Nucleus accumbens (tissue), 56 donors: ENCODE measurements at regions not wholly inside any gene's neighbourhood (a gene's known extent, or its start where the extent isn't known, plus 50 kb on each side); places are given as distances from the start of the nearest gene placed in this dataset.

Experiments
- DNase-seq, 56 donors: peaks; one replicate each; lab custom pipeline; 2025; lab: John Stamatoyannopoulos, UW

GRCh38 chr14:82501554-82501953 is 967.9 kb upstream of the SEL1L start:
- DNase-seq, result no peak

GRCh38 chr14:82502043-82502442 is 968.4 kb upstream of the SEL1L start:
- DNase-seq, result no peak

- no peak for DNase-seq
Observed at GRCh38 chr14:82504894-82505293, 971.2 kb upstream of the SEL1L start.

GRCh38 chr14:82510007-82510406 is 976.4 kb upstream of the SEL1L start:
- DNase-seq, result no peak

GRCh38 chr14:82511399-82511798 is 977.7 kb upstream of the SEL1L start:
- no peak for DNase-seq

- DNase-seq, result no peak
Observed at GRCh38 chr14:82520765-82521164, 987.1 kb upstream of the SEL1L start.

- DNase-seq, result no peak
Observed at GRCh38 chr14:82521191-82521590, 987.5 kb upstream of the SEL1L start.

GRCh38 chr14:82528016-82528415 is 994.4 kb upstream of the SEL1L start:
- DNase-seq, result no peak

GRCh38 chr14:82533351-82533750 is 999.7 kb upstream of the SEL1L start:
- DNase-seq, result no peak

GRCh38 chr14:82536566-82536965 is 1002.9 kb upstream of the SEL1L start:
- no peak for DNase-seq

- DNase-seq, result no peak
Observed at GRCh38 chr14:82537831-82538230, 1004.2 kb upstream of the SEL1L start.

GRCh38 chr14:82546401-82546800 is 1012.7 kb upstream of the SEL1L start:
- DNase-seq, result no peak

- no peak for DNase-seq
Observed at GRCh38 chr14:82549306-82549990, 1015.8 kb upstream of the SEL1L start.

GRCh38 chr14:82562881-82563280 is 1029.2 kb upstream of the SEL1L start:
- DNase-seq, result no peak

- DNase-seq, result no peak
Observed at GRCh38 chr14:82565825-82566224, 1032.2 kb upstream of the SEL1L start.

GRCh38 chr14:82587226-82587625 is 1053.6 kb upstream of the SEL1L start:
- no peak for DNase-seq

GRCh38 chr14:82595466-82595865 is 1061.8 kb upstream of the SEL1L start:
- DNase-seq, result no peak

GRCh38 chr14:82602794-82603193 is 1069.1 kb upstream of the SEL1L start:
- no peak for DNase-seq

- no peak for DNase-seq
Observed at GRCh38 chr14:82604819-82605218, 1071.2 kb upstream of the SEL1L start.

- no peak for DNase-seq
Observed at GRCh38 chr14:82621881-82622450, 1088.3 kb upstream of the SEL1L start.

- no peak for DNase-seq
Observed at GRCh38 chr14:82626156-82627066, 1092.8 kb upstream of the SEL1L start.

- no peak for DNase-seq
Observed at GRCh38 chr14:82635915-82636314, 1102.3 kb upstream of the SEL1L start.
